HG02588 (cell line): ENCODE measurements at regions not wholly inside any gene's neighbourhood (a gene's known extent, or its start where the extent isn't known, plus 50 kb on each side); places are given as distances from the start of the nearest gene placed in this dataset.

Experiments
- ATAC-seq: cut with Tn5 transposase; IDR thresholded peaks from one replicate; pipeline ENCODE4 v1.9.1; 2021; ENCODE audit warnings: mild to moderate bottlenecking, moderate library complexity; ENCODE audit not compliant: unreplicated experiment

DNA sequence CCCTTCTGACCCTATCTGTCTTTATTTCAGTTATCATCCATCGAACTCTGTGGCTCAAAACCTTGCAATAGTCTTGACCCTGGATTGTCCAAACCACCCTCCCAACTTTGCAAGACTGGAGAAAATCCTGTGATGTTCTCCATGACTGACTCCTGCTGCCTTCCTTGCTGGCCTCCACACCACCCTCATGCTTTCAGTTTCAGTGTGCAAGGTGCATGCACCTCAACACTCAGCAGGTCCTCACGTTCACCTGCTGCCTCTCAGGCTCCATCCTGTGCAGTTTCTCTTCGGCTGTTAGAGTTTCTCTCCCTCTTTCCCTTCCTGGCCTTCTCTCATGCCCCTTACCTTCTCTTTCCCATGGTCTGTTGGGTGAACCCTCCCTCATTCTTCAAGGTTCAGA is 59.4 kb upstream of the ASIC2 start:
- no peak for ATAC-seq

DNA sequence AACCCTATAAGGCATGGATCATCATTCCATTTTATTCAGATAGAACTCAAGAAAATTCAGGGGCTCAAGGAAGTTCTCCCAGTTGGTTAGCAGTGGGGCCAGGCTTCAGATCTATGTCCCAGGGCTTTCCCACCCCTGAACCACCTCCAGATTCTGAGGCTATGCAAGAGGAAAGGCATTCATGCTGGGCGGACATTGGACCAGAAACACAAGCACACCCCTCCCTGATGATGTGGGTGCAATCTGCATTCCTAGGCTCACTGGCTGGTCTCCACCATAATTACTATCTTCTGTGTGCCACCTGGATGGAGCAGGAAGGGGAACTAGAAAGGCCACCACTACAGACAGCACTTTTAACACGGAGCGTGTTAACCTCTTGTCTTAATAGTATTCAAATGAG is 63.2 kb upstream of the ASIC2 start:
- no peak for ATAC-seq

DNA sequence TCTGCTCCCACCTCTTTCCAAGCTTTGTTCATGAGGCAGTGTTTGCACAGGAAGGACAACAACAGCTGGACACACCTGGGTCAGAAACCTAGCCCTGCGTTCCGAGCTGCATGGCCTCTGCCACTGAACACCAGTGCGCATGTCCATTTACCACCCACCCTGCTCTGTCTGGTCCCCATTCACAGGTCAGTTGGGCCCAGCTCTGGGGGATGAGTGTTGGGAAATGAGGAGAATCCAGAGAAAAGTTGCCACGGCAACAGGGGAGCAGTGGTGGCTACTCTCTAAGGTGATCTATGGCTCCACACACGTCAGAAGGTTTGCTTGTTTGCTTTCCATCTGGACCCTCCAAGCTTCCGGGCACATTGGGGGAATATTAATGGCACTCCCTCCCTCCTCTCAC is 70.4 kb upstream of the ASIC2 start:
- no peak for ATAC-seq

DNA sequence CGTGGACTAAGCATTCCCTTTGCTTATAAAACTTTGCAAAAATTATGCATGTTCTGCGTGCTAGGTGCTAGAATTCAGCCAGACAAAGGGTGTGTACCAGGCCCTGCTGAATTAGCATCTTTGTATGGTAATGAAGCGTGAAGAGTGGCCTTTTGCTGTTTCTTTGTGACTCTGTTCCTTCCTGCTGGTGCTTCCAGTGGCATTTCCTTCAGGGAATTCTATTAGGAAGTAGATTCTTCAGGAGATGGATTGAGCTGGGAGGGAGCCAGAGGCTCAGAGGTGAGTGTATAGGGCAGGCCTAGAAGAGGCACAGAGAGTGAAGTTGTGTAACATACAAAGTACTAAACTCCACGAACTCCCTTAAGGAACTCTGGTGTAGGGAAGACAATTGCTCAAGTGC is 73.9 kb upstream of the ASIC2 start:
- ATAC-seq: no peak

DNA sequence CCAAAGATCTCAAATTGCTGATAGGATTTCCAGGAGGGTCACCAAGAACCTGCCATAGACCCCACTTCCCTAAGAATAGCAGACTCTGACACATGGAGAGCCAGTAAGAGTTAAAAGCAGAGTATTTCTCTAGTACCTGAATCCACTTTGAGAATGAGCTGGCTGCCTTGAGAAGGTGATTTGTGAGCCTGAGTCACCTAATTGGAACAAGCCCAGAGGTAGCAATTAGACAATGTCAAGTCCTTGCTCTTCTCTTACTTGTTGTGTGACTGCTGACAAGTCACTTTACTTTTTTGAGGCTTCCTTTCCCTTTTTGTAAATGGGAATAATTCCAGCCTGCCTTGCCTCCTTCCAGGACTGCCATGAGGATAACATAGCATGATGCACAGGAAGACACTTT is 76.1 kb upstream of the ASIC2 start:
- no peak for ATAC-seq

DNA sequence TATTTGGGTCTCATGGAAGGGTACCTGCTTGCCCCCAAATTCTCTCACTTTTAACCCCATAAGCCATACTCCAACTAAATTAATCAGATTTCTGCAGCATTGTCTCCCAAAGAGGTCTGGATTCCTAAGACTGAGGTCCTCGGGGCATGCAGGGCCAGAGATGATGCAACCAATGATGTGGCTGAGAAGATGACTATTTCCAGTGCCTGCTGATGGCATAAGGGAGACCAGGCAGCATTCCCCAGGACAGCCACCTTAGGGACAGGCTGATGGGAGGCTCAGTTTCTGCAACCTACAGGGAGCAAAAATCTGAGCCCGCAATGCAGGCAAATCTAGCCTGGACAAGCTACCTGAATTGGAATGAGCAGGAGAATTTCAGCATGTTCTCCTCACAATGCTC is 76.8 kb upstream of the ASIC2 start:
- no peak for ATAC-seq

DNA sequence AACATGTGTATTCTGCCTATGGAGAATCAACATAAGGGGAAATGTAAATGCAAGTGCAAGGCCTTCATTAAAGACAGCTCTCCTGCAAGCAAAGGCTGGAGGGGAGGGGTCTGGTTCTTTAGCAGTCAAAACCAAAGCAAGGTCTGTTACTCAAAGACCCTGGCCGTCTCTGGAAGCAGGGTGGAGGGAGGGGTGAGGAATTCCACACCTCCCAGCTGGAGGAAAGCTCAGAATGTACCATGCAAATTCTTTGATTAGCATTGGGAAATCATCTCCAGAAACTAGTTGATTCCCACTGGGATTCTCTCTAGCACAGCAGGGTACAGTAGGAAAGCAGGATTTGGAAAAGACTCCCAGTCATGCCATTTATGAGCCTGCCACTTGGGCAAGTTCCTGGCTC is 77.3 kb upstream of the ASIC2 start:
- no peak for ATAC-seq

DNA sequence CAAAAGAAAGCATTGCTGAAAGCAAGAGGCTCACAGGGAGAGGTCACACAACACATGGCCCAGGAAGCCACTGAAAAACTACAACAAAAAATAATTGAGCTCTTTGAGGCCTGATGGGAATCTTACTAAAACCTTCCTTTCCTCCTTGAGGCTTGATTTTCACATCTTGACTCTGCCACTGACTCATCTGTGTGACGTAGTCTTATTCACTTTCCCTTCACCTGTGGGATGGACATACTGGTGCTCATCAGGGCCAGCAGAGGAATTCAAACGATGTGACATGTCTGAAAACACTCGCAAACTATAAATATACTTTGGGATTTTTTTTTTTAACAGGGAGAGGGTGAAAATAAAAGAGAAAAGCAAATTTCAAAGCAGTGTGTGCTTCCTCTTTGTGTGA is 78.3 kb upstream of the ASIC2 start:
- no peak for ATAC-seq

DNA sequence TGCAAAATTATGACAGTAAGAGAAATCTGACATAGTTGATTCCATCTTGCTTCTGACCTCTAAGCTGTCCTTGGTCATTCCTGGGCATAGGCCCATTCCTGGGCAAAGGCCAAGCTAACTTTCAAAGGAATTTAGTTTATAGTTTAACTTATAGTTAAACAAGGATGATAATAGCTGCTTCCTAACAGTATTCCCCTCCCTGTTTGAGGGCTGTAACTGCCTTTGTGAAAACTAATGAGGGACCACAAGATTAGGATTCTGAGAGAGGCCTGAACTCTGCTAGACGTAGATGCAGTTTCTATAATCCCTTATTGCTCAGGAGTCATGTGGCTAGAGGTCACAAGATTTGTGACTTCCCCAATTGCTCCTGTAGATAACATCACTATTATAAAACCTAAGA is 80.2 kb upstream of the ASIC2 start:
- no peak for ATAC-seq

DNA sequence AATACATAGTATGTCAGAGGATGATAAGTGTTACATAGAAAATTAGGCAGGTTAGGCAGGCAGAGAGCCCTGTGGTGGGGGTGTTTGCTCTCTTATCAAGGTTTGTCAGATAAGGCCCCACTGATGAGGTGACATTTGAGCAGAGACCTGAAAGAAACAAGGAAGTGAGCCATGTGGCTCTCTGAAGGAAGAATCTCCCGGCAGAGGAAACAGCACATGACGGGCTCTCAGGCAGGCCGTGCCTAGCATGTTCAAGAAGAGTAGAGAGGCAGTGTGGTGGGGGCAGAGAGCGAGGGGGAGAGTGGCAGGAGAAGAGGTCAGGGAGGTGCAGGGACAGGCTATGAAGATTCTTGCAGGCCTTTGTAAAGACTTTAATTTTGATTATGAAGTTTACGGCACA is 82.0 kb upstream of the ASIC2 start:
- no peak for ATAC-seq

DNA sequence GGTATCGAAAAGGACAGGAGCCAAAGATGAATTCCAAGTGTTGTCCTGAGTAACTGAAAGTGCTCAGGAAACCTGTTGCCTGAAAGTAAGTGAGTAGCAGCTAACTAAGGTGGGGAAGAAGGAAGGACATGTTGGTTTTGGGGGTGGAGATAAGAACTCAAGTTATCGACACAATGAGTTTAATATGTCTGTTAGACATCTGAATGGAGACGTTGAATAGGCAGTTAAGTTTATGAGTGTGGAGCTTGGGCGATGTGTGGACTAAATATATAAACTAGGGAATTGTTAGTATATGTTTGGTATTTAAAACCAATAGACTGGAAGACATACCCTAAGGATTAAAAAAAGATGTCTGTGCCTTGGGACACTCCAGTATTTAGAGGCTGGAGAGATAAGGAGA is 82.7 kb upstream of the ASIC2 start:
- no peak for ATAC-seq

DNA sequence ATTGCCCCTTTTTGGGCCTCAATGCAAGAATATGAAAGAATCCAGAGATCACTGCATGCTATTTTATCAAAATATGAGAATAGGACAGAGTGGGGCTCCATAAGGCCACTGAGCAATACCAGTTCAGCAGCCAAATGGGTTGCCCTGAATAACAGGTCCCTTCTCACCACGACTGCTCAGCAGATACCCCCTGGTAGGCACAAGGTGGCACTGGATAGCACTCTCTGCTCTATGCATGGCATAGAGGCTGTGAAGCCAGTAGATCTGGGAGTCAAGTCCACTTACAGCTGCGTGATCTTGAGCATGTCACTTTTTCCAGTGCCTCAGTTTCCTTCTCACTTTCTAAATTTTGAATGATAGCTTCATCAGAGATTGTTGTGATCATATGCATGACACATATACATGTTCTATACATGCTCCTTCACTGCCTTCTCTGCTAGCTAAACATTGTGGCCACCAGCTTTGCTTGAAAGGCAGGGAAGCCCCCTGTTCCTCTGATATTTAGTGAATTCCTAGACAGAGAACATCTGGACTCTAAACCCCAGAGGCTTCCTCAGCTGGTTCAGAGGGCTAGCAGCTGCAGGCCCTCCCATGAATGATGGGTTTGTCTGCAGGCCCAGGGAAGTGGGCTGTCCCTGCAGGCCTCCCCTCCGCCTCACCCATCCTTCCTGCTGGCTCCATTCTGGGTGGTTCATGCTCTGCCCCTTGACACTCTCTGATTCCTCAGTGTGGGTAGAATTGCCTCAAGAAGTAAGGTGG is 84.9 kb upstream of the ASIC2 start:
- no peak for ATAC-seq

DNA sequence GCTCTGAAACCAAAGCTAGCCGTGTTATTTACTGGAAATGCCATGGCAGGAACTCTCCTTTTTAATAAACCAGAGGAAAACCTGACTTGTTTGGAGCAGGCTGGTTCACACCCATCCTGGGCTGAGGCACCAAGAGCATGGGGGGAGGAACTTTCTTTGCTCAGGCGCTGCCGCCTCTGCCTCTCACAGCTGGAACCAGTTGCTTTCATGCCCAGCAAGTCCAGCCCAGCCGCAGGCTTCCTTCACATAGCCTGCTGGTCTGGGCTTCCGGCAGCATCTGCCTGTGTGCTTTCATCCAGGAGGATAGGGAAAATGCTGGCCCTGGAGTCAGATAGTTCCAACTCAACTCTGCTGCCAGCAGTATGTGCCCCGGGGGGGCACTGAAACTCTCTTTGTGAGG is 88.1 kb upstream of the ASIC2 start:
- no peak for ATAC-seq

DNA sequence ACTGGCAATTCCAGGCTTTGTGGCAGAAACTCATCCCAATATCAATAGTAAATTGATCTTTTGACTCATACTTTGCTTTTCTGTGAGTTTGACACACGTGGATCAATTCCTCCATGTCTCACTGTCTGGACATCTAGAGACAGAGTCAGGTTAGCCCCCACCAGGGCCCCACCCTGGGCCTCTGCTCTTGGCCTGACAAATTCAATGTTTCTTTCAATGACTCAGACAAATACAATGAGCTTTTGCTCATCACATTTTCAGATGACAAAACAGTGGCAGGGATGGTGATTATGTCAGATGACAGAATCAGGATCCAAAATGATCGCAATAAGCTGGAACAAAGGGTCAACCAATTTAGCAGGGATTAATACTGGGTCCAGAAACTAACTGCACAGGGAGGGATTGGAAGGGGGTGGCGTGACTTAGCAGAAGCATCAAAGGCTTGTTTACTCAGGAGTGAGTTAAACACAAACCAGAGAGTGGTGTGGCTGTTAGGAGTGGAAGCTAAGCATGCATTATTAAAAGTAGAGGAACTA is 90.5 kb upstream of the ASIC2 start:
- no peak for ATAC-seq

DNA sequence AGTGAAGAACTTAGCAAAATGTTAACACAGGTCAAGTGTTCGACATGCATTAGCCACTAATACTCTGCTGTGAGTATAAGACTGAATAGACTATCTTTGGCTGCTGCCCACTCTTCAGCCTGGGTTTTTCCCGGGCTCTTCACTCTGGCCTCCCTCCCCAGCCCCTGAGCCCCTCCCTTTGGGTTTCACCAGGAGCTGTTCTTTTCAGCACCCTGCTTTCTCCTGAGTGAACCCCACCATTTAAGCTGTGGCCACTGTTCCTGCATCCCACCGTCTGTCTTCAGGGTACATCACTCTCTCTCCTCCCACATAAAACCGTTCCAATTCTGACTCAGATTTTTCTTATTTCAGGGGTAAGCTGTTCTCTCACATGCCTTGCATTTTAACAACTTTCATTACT is 92.0 kb upstream of the ASIC2 start:
- no peak for ATAC-seq

DNA sequence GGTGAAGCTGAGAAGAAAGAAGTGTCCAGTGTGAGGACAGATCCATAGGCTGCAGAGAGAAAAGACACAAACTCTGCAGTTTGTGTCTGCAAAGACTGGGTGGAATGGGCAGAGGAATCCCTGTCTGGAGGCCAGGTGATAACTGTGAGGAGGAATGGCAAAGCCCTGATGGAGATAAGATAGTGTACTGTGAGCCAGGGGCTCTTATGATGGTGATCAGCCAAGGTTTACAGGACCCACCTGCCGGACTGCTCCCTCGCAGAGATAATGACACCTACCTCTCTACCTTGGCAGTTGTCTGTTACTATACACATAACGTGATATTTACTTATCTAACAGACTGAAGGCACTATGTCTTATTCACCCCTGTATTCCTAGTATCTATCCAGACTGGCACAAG is 92.6 kb upstream of the ASIC2 start:
- no peak for ATAC-seq

DNA sequence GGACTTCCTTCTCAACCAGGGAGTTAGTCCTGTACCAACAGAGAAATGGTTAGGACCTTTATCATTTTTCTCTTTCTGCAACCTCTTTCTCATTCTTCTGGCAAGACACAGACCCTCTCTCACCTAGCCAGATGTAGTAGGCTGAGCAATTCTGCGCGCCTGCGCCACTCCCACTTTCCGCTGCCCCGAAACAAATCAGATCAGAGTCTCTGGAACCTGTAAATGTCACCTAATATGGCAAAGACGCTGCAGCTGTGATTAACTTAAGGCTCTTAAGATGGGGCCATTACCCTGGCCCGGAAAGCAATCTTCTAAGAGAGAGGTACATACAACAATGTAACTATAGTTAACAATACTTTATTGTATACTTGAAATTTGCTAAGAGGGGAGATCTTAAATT is 94.3 kb upstream of the ASIC2 start:
- no peak for ATAC-seq

DNA sequence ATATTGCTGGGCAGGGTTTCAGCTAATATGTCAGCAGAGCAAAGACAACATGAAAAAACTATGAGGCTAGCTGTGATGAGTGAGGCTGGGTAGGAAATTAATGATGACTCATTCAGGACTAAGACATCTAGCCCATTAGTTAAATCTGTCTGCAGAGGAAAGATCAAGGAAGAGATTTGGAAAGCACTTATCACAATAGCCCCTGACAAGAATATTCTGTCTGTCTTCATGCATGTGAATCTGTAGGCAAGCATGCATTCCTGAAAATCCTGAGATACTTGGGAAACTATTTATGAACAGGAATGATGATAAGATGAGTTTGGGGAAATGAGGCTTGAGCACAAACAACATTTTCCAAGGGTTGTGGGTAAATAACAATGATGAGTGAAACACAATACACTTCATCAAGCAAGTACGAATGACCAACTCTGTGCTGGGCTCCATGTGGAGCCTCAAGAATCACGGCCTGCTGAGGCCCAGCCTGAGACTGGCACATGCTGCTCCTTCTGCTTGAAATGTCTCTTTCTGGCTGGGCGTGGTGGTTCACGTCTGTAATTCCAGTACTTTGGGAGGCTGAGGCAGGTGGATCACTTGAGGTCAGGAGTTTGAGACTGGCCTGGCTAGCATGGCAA is 96.5 kb upstream of the ASIC2 start:
- no peak for ATAC-seq

DNA sequence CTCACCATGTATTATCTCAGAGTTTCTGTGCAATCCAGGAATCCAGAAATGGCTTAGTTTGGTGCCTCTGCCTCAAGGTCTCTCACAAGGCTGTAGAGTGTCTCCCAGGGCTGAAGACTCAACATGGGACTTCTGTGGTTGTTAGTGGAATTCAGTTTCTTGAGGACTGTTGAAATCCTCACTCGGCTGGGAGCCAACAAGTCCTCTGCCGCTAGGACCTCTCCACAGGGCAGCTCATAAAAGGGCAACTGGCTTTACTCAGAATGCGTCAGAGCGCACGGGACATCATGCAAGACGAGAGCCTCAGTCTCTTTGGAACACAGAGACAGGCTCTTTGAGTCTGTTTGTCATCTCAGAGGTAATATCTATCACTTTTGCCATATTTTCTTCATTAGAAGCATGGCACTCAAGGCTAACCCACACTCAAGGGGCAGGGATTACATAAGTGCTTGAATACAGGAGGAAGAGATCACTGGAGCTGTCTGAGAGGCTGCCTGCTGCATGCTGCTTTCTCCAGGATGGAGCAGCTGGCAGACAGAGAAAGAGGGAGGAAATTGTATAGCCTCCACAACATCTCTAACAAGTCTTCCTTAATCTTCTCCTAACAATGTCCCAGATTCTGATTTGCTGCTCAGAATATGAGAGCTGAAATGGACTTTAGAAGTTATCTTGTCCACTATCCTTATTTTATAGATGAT is 97.5 kb upstream of the ASIC2 start:
- ATAC-seq: no peak

DNA sequence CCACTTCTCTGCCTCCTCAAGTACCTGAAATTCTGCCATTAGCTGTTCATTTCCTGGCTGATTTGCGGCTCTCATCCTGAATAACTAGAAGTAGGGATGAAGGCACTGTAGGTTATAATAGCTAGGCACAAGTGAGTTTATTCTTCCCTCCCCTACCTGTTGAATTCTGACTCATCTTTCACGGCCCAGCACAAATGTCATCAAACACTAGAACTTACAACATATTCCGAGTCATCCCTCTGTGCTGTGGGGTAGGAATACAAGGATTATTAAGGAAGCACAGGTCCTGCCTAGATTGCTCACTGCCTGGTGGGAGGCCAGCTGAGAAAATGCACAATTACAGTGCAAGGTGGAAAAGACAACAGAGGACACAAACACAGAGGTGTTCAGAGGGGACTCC is 103.7 kb upstream of the ASIC2 start:
- no peak for ATAC-seq

DNA sequence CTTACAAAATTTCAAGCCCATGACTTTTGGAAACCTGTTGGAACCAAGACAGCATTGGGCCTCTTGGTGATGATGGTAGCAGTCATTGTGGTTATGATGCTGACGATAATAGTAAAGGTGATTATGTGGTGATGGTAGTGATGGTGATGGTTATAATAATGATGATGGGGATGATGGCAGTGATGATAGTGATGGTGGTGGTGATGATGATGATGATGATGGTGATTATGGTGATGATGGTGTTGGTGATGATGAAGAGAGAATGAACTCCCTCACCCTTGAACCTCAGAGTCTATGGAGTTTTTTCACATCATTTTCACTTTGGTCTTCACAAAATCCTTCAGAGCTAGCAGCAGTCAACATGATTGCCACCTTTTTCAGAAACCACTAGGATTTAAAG is 105.3 kb upstream of the ASIC2 start:
- ATAC-seq: no peak

DNA sequence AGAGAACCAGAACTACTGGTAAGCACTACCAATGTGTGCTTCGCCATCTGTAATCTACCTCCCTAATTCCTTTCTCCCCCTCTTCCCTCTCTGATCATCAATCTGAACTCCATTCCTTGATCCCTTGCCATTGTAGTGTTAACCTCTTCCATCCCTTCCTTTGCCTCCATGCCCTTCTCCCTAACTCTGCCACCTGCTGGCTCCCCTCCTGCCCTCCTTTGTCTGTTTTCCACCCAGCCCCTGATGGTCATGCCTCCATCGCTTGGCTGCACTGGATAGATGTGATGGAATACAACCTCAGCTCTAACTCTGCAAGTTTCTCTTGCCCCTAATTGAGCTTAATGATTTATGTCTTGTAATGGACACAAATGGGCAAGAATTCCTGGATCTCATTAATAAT is 108.2 kb upstream of the ASIC2 start:
- no peak for ATAC-seq
